GM19043 (cell line): ENCODE measurements at regions not wholly inside any gene's neighbourhood (a gene's known extent, or its start where the extent isn't known, plus 50 kb on each side); places are given as distances from the start of the nearest gene placed in this dataset.

Experiments used
- ATAC-seq: cut with Tn5 transposase; IDR thresholded peaks from one replicate; pipeline ENCODE4 v1.9.1; 2021; ENCODE audit warnings: low read depth; ENCODE audit not compliant: unreplicated experiment

GRCh38 chr2:8447610-8448221 is 234.1 kb upstream of the ID2 start:
- ATAC-seq = no peak

- no peak for ATAC-seq
Observed at GRCh38 chr2:8448824-8449556, 232.9 kb upstream of the ID2 start.

GRCh38 chr2:8451273-8451672 is 230.6 kb upstream of the ID2 start:
- ATAC-seq = no peak

- no peak for ATAC-seq
Observed at GRCh38 chr2:8452296-8452695, 229.6 kb upstream of the ID2 start.

- no peak for ATAC-seq
Observed at GRCh38 chr2:8452979-8453903, 228.6 kb upstream of the ID2 start.

GRCh38 chr2:8453904-8454302 is 228.0 kb upstream of the ID2 start:
- no peak for ATAC-seq

- no peak for ATAC-seq
Observed at GRCh38 chr2:8454797-8455196, 227.1 kb upstream of the ID2 start.

- ATAC-seq = no peak
Observed at GRCh38 chr2:8455236-8456150, 226.4 kb upstream of the ID2 start.

- peak; percentile 63 for ATAC-seq
Observed at GRCh38 chr2:8456151-8457091, 225.4 kb upstream of the ID2 start.

- no peak for ATAC-seq
Observed at GRCh38 chr2:8457092-8457481, 224.8 kb upstream of the ID2 start.

- no peak for ATAC-seq
Observed at GRCh38 chr2:8457699-8458502, 224.0 kb upstream of the ID2 start.

- no peak for ATAC-seq
Observed at GRCh38 chr2:8458503-8459459, 223.1 kb upstream of the ID2 start.

- no peak for ATAC-seq
Observed at GRCh38 chr2:8459474-8459873, 222.4 kb upstream of the ID2 start.

GRCh38 chr2:8461341-8461740 is 220.5 kb upstream of the ID2 start:
- no peak for ATAC-seq

- ATAC-seq = no peak
Observed at GRCh38 chr2:8462280-8462679, 219.6 kb upstream of the ID2 start.

- ATAC-seq = no peak
Observed at GRCh38 chr2:8462899-8463648, 218.8 kb upstream of the ID2 start.

- ATAC-seq = no peak
Observed at GRCh38 chr2:8465560-8465959, 216.3 kb upstream of the ID2 start.
